Cardiac muscle cell (in vitro differentiated cells and primary cell): ENCODE measurements at regions not wholly inside any gene's neighbourhood (a gene's known extent, or its start where the extent isn't known, plus 50 kb on each side); places are given as distances from the start of the nearest gene placed in this dataset.

ENCODE experiments used
- DNase-seq, 2 donors: peaks; one replicate each; pipeline versions ENCODE4 v3.0.0 to v3.0.0-alpha.2; 2010 to 2017; ENCODE audit warnings: low read depth in 1 of 2, low spot score in 1 of 2
- H3K27ac ChIP-seq: fragments of 200-600 bp; sonication (generic); 2 replicates; pipeline ENCODE4 v1.5.1; 2016
- H3K27me3 ChIP-seq: fragments of 200-600 bp; sonication (generic); 2 replicates; pipeline ENCODE4 v1.6.0; 2016; ENCODE audit warnings: control low read depth
- H3K36me3 ChIP-seq: fragments of 200-600 bp; sonication (generic); 2 replicates; pipeline ENCODE4 v1.5.1; 2016; ENCODE audit warnings: control low read depth
- H3K4me1 ChIP-seq: fragments of 200-600 bp; sonication (generic); 2 replicates; pipeline ENCODE4 v1.8.1; 2017; ENCODE audit warnings: low read depth, mild to moderate bottlenecking, mixed run types
- H3K4me3 ChIP-seq: fragments of 200-600 bp; sonication (generic); 2 replicates; pipeline ENCODE4 v1.5.1; 2016; ENCODE audit warnings: mild to moderate bottlenecking
- H3K9me3 ChIP-seq: fragments of 200-600 bp; sonication (generic); 2 replicates; pipeline ENCODE4 v1.5.1; 2017; ENCODE audit warnings: low read depth, mild to moderate bottlenecking, control low read depth
- TF ChIP-seq, protein P1 (sequence below): IDR thresholded peaks from 2 replicates; pipeline ENCODE4 v1.5.1; 2012; ENCODE audit warnings: low read depth, mild to moderate bottlenecking, low read length

DNA sequence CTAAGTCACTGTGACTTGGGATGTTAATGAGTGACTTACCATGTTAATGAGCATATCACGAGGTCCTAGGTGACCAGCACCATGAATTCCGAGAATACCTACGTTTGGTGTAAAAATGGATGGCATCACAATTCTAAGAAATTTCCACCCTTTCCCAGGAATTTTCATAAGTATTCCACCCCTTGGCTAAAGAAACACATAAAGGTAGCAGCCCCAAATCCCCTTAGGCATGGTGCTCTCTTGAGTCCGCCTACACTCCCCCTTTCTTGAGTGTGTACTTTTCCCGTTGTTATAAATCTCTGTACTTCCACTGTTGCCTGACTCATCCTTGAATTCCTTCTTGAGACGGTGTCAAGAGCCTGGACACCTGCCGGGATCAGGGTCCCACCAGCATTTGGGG is 504.0 kb upstream of the RBFOX1 start:
- TF ChIP-seq, protein P1, sequence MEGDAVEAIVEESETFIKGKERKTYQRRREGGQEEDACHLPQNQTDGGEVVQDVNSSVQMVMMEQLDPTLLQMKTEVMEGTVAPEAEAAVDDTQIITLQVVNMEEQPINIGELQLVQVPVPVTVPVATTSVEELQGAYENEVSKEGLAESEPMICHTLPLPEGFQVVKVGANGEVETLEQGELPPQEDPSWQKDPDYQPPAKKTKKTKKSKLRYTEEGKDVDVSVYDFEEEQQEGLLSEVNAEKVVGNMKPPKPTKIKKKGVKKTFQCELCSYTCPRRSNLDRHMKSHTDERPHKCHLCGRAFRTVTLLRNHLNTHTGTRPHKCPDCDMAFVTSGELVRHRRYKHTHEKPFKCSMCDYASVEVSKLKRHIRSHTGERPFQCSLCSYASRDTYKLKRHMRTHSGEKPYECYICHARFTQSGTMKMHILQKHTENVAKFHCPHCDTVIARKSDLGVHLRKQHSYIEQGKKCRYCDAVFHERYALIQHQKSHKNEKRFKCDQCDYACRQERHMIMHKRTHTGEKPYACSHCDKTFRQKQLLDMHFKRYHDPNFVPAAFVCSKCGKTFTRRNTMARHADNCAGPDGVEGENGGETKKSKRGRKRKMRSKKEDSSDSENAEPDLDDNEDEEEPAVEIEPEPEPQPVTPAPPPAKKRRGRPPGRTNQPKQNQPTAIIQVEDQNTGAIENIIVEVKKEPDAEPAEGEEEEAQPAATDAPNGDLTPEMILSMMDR: no peak
- Histone ChIP-seq H3K4me1 (no peaks in the 10 kb centered on the region), H3K9me3 (no peaks in the 10 kb centered on the region), H3K27ac (no peak overlapping the region), H3K27me3 (no peaks in the 10 kb centered on the region), H3K36me3 (no peaks in the 10 kb centered on the region), H3K4me3 (no peak overlapping the region)
- no peak for DNase-seq

DNA sequence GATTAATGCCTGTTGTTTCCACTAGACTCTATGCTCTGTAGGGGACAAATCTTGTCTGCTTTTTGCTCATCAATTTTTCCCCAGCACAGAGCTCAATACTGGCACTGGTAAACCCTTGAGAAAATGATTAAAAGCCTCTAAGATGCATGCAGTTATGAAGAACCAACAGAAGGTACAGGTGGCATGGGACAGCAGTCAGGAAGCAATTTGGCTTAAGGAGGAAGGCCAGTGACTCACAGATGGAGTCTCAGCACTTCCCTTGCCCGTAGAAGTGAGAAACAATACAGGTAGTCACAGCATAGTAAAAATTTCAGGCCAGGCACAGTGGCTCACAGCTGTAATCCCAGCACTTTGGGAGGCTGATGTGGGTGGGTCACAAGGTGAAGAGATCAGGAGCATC is 504.7 kb upstream of the RBFOX1 start:
- H3K27me3 ChIP-seq: no peaks in the 10 kb centered on the region
- TF ChIP-seq, protein P1: no peak

DNA sequence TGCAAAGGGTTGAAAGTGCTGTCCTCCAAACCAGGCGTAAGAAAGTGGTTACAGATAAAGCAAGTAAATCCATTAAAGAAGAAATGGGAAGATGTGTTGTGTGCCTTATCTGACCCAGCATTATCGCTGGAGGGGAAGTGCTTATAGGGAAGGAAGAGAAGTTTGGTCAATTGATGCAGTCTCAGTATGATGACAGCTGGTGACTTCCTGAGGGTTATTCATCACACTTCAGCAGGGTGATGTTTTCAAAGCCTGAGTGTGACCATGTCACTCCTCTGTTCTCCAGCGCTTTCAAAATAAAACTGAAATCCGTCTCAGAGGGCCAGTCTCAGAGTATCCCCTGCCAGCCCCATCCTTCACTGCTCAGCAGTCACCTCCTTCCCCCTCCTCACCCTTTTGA is 505.4 kb upstream of the RBFOX1 start:
- Histone ChIP-seq H3K4me3 (no peak overlapping the region), H3K4me1 (peaks cover 6% of the 10 kb centered on the region), H3K9me3 (no peaks in the 10 kb centered on the region), H3K36me3 (no peaks in the 10 kb centered on the region), H3K27me3 (no peaks in the 10 kb centered on the region), H3K27ac (no peak overlapping the region)
- TF ChIP-seq, protein P1: no peak
- DNase-seq: no peak

More for the DNA sequence above, 504.7 kb upstream of the RBFOX1 start:
- Histone ChIP-seq H3K4me3 (no peak overlapping the region), H3K4me1 (peaks cover under 1% of the 10 kb centered on the region), H3K9me3 (no peaks in the 10 kb centered on the region), H3K27ac (no peak overlapping the region), H3K36me3 (no peaks in the 10 kb centered on the region)
- DNase-seq: no peak

GRCh38 chr16:6822041-6822440 is 510.6 kb upstream of the RBFOX1 start:
- TF ChIP-seq, protein P1: no peak

DNA sequence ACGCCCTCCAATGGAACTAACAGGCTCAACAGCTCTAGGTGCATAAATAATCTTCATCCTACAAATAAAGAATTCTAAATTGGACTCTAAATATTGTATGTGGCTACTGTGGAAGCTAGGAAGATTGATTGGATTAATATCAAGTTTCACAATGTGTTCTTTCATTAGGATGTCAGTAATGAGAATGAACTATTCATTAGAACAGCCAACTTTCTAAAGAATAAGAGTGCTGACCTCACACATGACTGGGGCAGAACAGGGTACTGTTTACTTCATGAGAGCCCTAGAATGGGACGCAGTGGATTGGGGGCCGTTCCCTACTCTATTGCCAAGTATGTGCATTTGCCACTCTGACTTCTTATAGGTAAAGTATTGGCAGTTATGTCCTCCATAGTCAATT is 528.2 kb upstream of the RBFOX1 start:
- Histone ChIP-seq H3K4me1 (no peaks in the 10 kb centered on the region), H3K4me3 (no peak overlapping the region), H3K27ac (no peak overlapping the region), H3K27me3 (no peaks in the 10 kb centered on the region), H3K9me3 (no peaks in the 10 kb centered on the region), H3K36me3 (no peaks in the 10 kb centered on the region)
- TF ChIP-seq, protein P1: no peak
- no peak for DNase-seq

More at GRCh38 chr16:6822041-6822440, 510.6 kb upstream of the RBFOX1 start:
- Histone ChIP-seq H3K36me3 (no peaks in the 10 kb centered on the region), H3K27ac (no peak overlapping the region), H3K9me3 (no peaks in the 10 kb centered on the region), H3K27me3 (no peaks in the 10 kb centered on the region), H3K4me3 (no peak overlapping the region), H3K4me1 (peaks cover 6% of the 10 kb centered on the region)
- DNase-seq: peak in 1 of 2 donors; percentile 1

GRCh38 chr16:6803176-6803575 is 529.5 kb upstream of the RBFOX1 start:
- Histone ChIP-seq H3K9me3 (no peaks in the 10 kb centered on the region), H3K4me1 (no peaks in the 10 kb centered on the region), H3K27ac (no peak overlapping the region), H3K27me3 (no peaks in the 10 kb centered on the region), H3K36me3 (no peaks in the 10 kb centered on the region), H3K4me3 (no peak overlapping the region)
- no peak for DNase-seq
- TF ChIP-seq, protein P1: no peak
